ENCODE measurements at regions not wholly inside any gene's neighbourhood (a gene's known extent, or its start where the extent isn't known, plus 50 kb on each side); places are given as distances from the start of the nearest gene placed in this dataset.

- H2BK120ac ChIP-seq (replicated peaks; ENCODE audit: low read depth, low read length), result no peak overlapping the region
These were observed 193.2 kb upstream of the UBL3 start for GRCh38 chr13:30043631-30043925.

More at GRCh38 chr13:30043631-30043925, 193.2 kb upstream of the UBL3 start:
- Histone ChIP-seq H2AK5ac (ENCODE audit: low read depth, low read length) (no peak overlapping the region), H3K23ac (ENCODE audit: insufficient read length) (no peak overlapping the region), H3K23me2 (ENCODE audit: low read depth, low read length) (no peaks in the 10 kb centered on the region), H3K27me3 (replicated peaks in 1 of 4; ENCODE audit: control insufficient read depth in 3 of 4, extremely low read depth in 1 of 4, insufficient read depth in 3 of 4, low read length in 3 of 4) (no peaks in the 10 kb centered on the region; a peak in 1 of 7 replicates), H3K4me3 (ENCODE audit: extremely low read depth in 1 of 4, insufficient read depth in 2 of 4, low read depth in 3 of 4, low read length in 4 of 4) (no peak overlapping the region), H3K4ac (replicated peaks; ENCODE audit: insufficient read length, low read depth, low read length) (no peak overlapping the region), H4K5ac (ENCODE audit: insufficient read length, low read depth, low read length) (no peak overlapping the region), H3K27ac (ENCODE audit: low read depth, low read length) (no peak overlapping the region), H2BK5ac (ENCODE audit: low read depth, low read length) (no peak overlapping the region), H3K14ac (ENCODE audit: insufficient read length) (no peak overlapping the region), H3K79me1 (ENCODE audit: low read depth, low read length) (no peaks in the 10 kb centered on the region), H4K91ac (replicated peaks; ENCODE audit: insufficient read length, low read length) (no peak overlapping the region), H2AFZ (ENCODE audit: low read length) (no peak overlapping the region), H3K4me1 (replicated peaks in 1 of 4; ENCODE audit: control insufficient read depth in 3 of 4, insufficient read depth in 4 of 4, low read length in 3 of 4) (peaks cover 0 to 4% (median 1%) of the 10 kb centered on the region in 4 experiments; a peak in 3 of 7 replicates), H3K36me3 (ENCODE audit: control insufficient read depth in 2 of 4, insufficient read depth in 4 of 4, low read length in 3 of 4) (no peaks in the 10 kb centered on the region), H3K9ac (replicated peaks in 1 of 4; ENCODE audit: extremely low read depth in 1 of 4, low read depth in 3 of 4, low read length in 3 of 4) (no peak overlapping the region), H2BK15ac (ENCODE audit: low read length) (0 out of 2 replicates have a peak overlapping the region, but pooled peaks have one; percentile 37), H4K20me1 (replicated peaks in 1 of 2; ENCODE audit: control insufficient read depth in 1 of 2, insufficient read depth in 2 of 2, low read length in 2 of 2) (no peaks in the 10 kb centered on the region), H2BK20ac (ENCODE audit: low read length) (no peak overlapping the region), H4K8ac (ENCODE audit: extremely low read depth, insufficient read depth, low read length) (no peak overlapping the region), H3K4me2 (ENCODE audit: insufficient read depth in 1 of 2, low read depth in 2 of 2, low read length in 2 of 2) (no peak overlapping the region), H3K56ac (replicated peaks; ENCODE audit: insufficient read length, low read depth, low read length) (no peak overlapping the region), H3K79me2 (ENCODE audit: control insufficient read depth in 1 of 2, insufficient read depth in 2 of 2, low read length in 2 of 2) (no peaks in the 10 kb centered on the region), H3K18ac (ENCODE audit: extremely low read depth, low read length) (no peak overlapping the region), H2BK12ac (ENCODE audit: low read depth, low read length) (no peak overlapping the region), H3K9me3 (ENCODE audit: insufficient read depth in 2 of 2, low read depth in 1 of 2, low read length in 1 of 2) (no peaks in the 10 kb centered on the region)
- POLR2A ChIA-PET (ENCODE audit: partially characterized antibody), result no interaction called here
- TF ChIP-seq RNF2 (IDR thresholded peaks at IDR 0.05; ENCODE audit: borderline replicate concordance, low read depth, low read length, missing control alignments, poor library complexity, severe bottlenecking) (no peak), YY1 (IDR thresholded peaks at IDR 0.05; ENCODE audit: low read depth, low read length) (no peak), BRCA1 (IDR thresholded peaks at IDR 0.05; ENCODE audit: low read depth, low read length) (no peak), TEAD4 (IDR thresholded peaks at IDR 0.05; ENCODE audit: low read depth, low read length) (no peak), CBX5 (IDR thresholded peaks at IDR 0.05; ENCODE audit: low read depth, low read length) (no peak)
- no peak for DNase-seq (ENCODE audit: low read depth in 1 of 2, low spot score in 2 of 2)
- FAIRE-seq, result no peak
- CTCF ChIA-PET (ENCODE audit: partially characterized antibody), result interaction anchor here (0.7 to 1.2 kb wide), 3 partner anchors 9 to 108 kb away, joined by 3 read pairs; no protein-coding TSS in a partner anchor
